Rectal smooth muscle tissue (tissue), 1 donor: ENCODE measurements at regions not wholly inside any gene's neighbourhood (a gene's known extent, or its start where the extent isn't known, plus 50 kb on each side); places are given as distances from the start of the nearest gene placed in this dataset.
"Not testable (repeated sequence)": the region's sequence is repeated elsewhere in the genome, so short reads cannot be mapped to it uniquely, and the experiment has no call there.

Experiments used
- H3K27ac ChIP-seq: one replicate; pipeline ENCODE4 v1.7.0; 2013; ENCODE audit warnings: low read depth, low read length, inconsistent platforms
- H3K27me3 ChIP-seq: one replicate; pipeline ENCODE4 v1.7.0; 2013; ENCODE audit warnings: low read length; ENCODE audit not compliant: control insufficient read depth, insufficient read depth
- H3K36me3 ChIP-seq: one replicate; pipeline ENCODE4 v1.7.0; 2013; ENCODE audit warnings: low read length; ENCODE audit not compliant: control insufficient read depth, insufficient read depth
- H3K4me1 ChIP-seq: one replicate; pipeline ENCODE4 v1.7.0; 2013; ENCODE audit warnings: low read length; ENCODE audit not compliant: control insufficient read depth, insufficient read depth
- H3K4me3 ChIP-seq: one replicate; pipeline ENCODE4 v1.7.0; 2013; ENCODE audit warnings: low read length
- H3K9ac ChIP-seq: one replicate; pipeline ENCODE4 v1.7.0; 2013; ENCODE audit warnings: low read length

DNA sequence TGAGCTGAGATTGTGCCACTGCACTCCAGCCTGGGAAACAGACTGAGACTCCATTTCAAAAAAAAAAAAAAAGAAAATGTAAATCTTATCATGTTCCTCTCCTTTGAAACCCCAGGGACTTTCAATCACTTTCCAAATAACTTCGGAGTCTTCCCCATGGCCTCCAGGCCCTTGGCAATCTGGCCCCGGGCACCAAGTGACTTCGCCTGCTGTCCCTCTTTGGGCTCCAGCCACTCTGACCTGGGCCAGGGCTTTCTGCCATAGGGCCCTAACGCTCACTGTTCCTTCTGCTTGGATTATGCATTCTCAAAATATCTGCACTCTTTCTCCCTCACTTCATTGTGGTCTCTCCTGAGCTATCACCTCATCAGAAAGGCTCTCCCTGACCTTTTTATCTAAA is 260.9 kb downstream of the KLF13 start:
- Histone ChIP-seq H3K4me1 (no peaks in the 10 kb centered on the region), H3K9ac (no peak overlapping the region), H3K36me3 (no peaks in the 10 kb centered on the region), H3K27ac (no peak overlapping the region), H3K4me3 (no peak overlapping the region), H3K27me3 (no peaks in the 10 kb centered on the region)

DNA sequence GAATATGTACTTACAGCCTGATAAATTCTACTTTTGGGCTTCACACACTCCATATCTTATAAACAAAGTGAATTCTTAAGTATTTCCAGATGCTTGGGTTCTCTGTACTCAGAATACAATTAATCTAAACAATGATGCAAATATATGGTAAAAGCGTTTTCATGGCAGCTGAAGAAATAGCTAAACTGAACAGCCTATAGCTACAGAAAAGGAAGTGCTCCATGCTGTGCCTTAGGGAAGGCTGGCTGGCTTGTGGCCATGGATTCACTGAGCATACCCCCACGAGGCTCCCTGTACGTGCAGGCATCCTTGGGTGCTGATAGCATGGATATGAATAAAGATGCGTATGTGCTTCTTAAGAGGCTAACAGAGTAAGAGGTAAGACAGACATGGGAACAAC is 264.0 kb downstream of the KLF13 start:
- Histone ChIP-seq H3K4me3 (no peak overlapping the region), H3K27ac (no peak overlapping the region), H3K4me1 (no peaks in the 10 kb centered on the region), H3K36me3 (no peaks in the 10 kb centered on the region), H3K27me3 (no peaks in the 10 kb centered on the region), H3K9ac (no peak overlapping the region)

DNA sequence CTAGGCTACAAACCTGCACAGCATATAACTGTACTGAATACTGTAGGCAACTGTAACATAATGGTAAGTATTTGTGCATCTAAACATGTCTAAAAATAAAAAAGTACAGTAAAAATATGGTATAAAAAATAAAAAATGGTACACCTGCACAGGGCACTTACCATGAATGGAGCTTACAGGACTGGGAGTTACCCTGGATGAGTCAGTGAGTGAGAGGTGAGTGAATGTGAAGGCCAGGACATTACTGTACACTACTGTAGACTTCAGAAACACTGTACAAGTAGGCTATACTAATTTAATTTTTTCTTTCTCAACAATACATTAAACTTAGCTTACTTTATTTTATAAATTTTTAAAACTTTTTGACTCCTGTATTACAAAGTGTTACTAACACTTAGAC is 265.3 kb downstream of the KLF13 start:
- Histone ChIP-seq H3K36me3 (no peaks in the 10 kb centered on the region), H3K27ac (no peak overlapping the region), H3K4me3 (no peak overlapping the region)

DNA sequence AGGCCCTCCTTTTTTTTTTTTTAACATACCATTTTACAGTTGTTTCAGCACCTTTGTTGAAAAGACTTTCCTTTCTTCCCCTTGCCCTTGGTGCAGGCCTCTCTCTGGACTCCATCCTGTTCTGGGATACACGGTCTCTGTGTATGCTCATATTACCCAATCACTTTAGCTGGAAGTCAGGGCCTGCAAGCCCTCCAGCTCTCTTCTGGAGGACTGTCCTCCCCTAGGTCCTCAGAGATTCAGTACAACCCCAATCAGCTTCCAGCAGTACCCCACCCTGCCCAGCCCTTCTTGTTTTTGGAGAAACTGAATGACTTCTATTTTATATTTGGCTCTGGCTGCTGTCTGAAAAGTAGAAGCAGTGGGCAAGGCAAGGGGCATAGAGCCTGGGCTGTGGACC is 270.8 kb downstream of the KLF13 start:
- no peaks in the 10 kb centered on the region for H3K36me3 ChIP-seq
- no peaks in the 10 kb centered on the region for H3K27me3 ChIP-seq
- no peak overlapping the region for H3K27ac ChIP-seq
- no peak overlapping the region for H3K4me3 ChIP-seq
- H3K4me1 ChIP-seq: no peaks in the 10 kb centered on the region
- H3K9ac ChIP-seq: no peak overlapping the region

More for the DNA sequence above, 265.3 kb downstream of the KLF13 start:
- Histone ChIP-seq H3K9ac (no peak overlapping the region), H3K4me1 (no peaks in the 10 kb centered on the region), H3K27me3 (no peaks in the 10 kb centered on the region)

DNA sequence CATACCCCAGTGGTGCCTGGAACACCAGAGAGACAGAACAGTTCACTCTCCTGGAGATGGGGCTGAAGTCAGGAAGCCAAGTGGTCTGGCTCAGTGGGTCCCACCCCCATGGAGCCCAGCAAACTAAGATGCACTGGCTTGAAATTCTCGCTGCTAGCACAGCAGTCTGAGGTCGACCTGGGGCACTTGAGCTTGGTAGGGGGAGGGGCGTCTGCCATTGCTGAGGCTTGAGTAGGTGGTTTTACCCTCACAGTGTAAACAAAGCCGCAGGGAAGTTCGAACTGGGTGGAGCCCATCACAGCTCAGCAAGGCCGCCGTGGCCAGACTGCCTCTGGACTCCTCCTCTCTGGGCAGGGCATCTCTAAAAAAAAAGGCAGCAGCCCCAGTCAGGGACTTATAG is 272.0 kb downstream of the KLF13 start:
- Histone ChIP-seq H3K4me1 (no peaks in the 10 kb centered on the region), H3K36me3 (no peaks in the 10 kb centered on the region), H3K4me3 (no peak overlapping the region), H3K27ac (no peak overlapping the region), H3K9ac (no peak overlapping the region), H3K27me3 (no peaks in the 10 kb centered on the region)

DNA sequence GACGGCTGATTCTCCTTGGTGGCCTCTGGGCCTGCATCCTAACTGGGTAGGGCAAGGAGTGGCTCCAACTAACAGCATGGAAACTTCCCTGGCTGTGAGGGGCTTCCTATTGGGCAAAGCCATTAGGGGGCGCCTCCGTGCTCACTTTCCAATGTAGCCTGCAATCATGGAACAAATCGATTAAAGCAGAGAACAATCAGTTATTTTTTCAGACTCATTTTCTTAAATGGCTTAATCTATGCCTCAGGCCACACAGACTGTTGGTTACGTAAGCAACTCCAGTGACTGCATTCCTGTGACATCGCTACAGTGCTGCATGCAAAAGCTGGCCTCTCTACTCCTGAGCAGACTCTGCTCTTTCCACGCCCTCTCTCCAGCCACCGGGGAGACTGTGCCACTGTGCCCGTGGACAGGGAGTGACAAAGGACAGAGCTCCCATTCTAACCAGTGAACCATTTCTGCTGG is 278.9 kb downstream of the KLF13 start:
- H3K27me3 ChIP-seq: no peaks in the 10 kb centered on the region
- no peaks in the 10 kb centered on the region for H3K36me3 ChIP-seq
- H3K27ac ChIP-seq: no peak overlapping the region
- H3K9ac ChIP-seq: no peak overlapping the region
- H3K4me1 ChIP-seq: no peaks in the 10 kb centered on the region
- H3K4me3 ChIP-seq: no peak overlapping the region

DNA sequence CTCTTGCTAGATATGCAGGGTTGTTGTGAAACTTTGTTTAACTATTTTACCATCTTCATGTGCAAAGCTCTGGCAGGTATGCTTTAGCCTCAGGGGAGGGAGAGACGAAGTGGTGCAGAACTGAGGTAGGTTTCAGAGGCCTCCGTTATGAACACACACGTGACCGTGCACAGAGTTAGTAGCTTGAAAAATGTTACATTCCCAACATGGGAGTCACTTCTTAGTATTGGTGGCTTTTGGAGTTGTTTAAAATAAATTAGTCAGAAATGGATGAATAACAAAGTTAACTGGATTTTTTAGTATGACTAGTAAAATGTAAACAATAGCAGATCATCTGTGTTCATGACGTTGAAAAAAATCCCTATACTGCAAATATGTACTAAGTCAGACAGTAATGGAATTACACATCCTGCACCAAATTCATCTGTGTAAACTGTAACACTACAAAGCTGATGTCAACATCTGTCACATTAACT is 279.6 kb downstream of the KLF13 start:
- no peaks in the 10 kb centered on the region for H3K36me3 ChIP-seq
- H3K27ac ChIP-seq: no peak overlapping the region
- H3K4me3 ChIP-seq: no peak overlapping the region
- H3K9ac ChIP-seq: no peak overlapping the region
- no peaks in the 10 kb centered on the region for H3K4me1 ChIP-seq
- H3K27me3 ChIP-seq: no peaks in the 10 kb centered on the region

DNA sequence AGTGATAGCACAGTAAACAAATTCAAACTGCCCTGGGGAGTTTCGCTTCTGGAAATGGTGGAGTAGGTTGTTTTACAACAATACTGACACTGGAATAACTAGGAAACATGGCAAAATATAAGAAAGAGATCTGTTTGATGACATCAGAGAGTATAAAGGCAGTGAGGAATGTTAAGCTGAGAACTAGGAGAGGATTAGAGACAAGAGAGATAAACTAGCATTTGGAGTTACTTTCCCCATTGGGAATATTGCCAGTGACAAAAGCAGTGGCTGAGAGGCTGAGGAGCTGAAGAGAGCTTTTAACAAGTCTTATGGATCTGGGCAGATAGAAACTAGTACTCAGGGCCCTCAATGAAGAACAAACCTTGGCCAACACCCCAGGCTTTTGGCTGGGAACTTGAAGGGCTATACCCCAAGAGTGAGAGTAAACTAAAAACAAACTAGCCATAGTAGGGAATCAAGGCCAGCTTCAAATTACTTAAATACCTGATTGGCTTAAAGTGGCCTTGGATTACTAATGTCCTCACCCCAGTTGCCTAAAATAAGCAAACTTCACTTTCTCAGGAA is 280.4 kb downstream of the KLF13 start:
- Histone ChIP-seq H3K36me3 (no peaks in the 10 kb centered on the region), H3K4me3 (no peak overlapping the region), H3K27ac (no peak overlapping the region), H3K9ac (no peak overlapping the region), H3K4me1 (no peaks in the 10 kb centered on the region), H3K27me3 (no peaks in the 10 kb centered on the region)

DNA sequence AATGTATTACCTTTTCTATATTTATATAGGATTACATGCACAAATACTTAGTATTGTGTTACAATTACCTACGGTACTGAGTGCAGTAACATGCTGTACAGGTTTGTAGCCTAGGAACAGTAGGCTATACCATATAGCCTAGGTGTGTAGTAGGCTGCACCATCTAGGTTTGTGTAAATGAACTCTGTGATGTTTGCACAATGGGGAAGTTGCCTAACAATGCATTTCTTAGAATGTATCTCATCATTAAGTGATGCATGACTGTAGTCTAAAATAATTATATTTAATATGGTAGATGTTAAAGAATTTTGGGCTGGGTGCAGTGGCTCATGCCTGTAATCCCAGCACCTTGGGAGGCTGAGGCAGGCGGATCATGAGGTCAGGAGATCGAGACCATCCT is 281.0 kb downstream of the KLF13 start:
- Histone ChIP-seq H3K4me1 (no peaks in the 10 kb centered on the region), H3K27ac (no peak overlapping the region), H3K27me3 (no peaks in the 10 kb centered on the region)

DNA sequence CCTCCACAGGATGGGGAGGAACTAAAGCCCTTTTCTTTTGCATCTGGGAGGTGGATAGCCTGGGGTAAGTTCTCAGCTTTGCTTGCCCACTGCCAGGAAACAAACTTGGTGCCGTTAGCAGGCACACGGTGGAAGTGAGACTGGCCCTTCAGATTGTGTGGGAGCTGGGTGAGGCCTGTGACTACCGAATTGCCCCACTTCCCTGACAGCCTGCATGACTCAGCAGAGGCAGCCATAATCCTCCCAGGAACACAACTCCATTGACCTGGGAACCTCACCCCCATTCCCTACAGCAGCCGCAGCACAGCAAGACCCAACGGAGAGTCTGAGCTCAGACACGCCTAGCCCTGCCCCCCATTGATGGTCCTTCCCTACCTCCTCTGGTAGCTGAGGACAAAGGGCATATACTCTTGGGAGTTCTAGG is 282.6 kb downstream of the KLF13 start:
- H3K27me3 ChIP-seq: no peaks in the 10 kb centered on the region
- no peak overlapping the region for H3K9ac ChIP-seq
- no peak overlapping the region for H3K4me3 ChIP-seq
- H3K27ac ChIP-seq: no peak overlapping the region
- no peaks in the 10 kb centered on the region for H3K4me1 ChIP-seq
- H3K36me3 ChIP-seq: no peaks in the 10 kb centered on the region

More for the DNA sequence above, 281.0 kb downstream of the KLF13 start:
- Histone ChIP-seq H3K9ac (no peak overlapping the region), H3K4me3 (no peak overlapping the region), H3K36me3 (no peaks in the 10 kb centered on the region)

DNA sequence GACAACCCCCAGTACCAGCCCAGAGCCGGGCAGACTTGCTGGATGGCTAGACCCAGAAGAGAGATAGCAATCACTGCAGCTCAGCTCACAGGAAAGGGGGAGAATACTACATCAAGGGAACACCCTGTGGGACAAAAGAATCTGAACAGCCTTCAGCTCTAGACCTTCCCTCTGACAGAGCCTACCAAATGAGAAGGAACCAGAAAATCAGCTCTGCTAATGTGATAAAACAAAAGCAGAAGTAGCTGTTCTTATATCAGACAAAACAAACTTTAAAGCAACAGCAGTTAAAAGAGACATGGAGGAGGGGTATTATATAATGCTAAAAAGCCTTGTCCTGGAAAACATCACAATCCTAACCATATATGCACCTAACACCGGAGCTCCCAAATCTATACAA is 283.3 kb downstream of the KLF13 start:
- Histone ChIP-seq H3K4me1 (no peaks in the 10 kb centered on the region), H3K4me3 (no peak overlapping the region), H3K27me3 (no peaks in the 10 kb centered on the region), H3K36me3 (no peaks in the 10 kb centered on the region), H3K27ac (no peak overlapping the region), H3K9ac (no peak overlapping the region)

DNA sequence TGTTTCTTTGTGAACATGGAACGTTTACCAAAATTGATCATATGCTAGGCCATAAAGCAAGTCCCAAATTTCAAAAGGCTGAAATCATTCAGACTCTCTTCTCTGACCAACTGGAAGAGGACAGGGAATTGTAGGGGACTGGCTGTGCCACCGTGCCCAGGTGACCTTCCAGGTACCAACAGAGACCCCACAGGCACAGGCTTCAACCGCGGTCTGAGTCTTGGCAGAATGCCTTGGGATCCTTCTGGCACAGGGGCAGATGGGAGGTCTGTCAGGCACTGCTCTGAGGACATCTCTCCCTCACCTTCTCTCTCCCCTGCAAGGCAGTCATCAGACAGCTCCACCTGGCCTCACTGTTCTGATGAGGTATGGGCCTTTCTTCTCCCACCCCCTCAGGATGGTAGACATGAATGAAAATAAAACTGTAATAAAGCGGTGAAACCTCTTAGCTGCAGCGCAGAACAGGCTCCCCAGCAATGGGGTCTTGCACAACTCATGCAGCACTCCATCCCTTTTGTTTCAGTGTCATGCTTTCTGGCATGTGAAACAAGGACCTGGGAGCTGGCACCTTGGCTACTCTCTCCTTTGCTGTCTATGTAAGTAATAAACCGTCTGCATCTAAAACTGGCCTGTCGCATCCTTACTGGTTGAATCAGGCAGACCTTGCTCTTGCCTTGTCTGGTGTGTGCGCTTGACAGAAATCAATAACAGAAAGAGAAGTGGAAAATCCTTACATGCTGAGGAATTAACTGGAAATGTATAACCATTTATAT is 289.2 kb downstream of the KLF13 start:
- Histone ChIP-seq H3K9ac (no peak overlapping the region), H3K27ac (no peak overlapping the region), H3K4me3 (no peak overlapping the region), H3K4me1 (no peaks in the 10 kb centered on the region), H3K27me3 (no peaks in the 10 kb centered on the region), H3K36me3 (no peaks in the 10 kb centered on the region)

DNA sequence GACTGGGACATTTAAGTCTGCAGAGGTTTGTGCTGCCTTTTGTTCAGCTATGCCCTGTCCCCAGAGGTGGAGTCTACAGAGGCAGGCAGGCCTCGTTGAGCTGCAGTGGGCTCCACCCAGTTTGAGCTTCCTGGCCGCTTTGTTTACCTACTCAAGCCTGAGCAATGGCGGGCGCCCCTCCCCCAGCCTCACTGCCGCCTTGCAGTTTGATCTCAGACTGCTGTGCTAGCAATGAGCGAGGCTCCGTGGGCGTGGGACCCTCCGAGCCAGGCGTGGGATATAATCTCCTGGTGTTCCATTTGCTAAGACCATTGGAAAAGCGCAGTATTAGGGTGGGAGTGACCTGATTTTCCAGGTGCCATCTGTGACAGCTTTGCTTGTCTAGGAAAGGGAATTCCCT is 296.7 kb downstream of the KLF13 start:
- H3K9ac ChIP-seq, H3K27me3 ChIP-seq, H3K4me3 ChIP-seq, H3K4me1 ChIP-seq, H3K27ac ChIP-seq, H3K36me3 ChIP-seq: not testable (repeated sequence)
